AG09309 (cell line): ENCODE measurements at regions not wholly inside any gene's neighbourhood (a gene's known extent, or its start where the extent isn't known, plus 50 kb on each side); places are given as distances from the start of the nearest gene placed in this dataset.

Experiments
- DNase-seq: peaks from one replicate; pipeline ENCODE4 v3.0.0-alpha.2; 2010; ENCODE audit warnings: low read depth
- H3K4me3 ChIP-seq: 2 replicates; pipeline ENCODE4 v1.5.1; 2011; ENCODE audit warnings: mild to moderate bottlenecking, low read depth, low read length, moderate library complexity; ENCODE audit not compliant: control insufficient read depth
- CTCF ChIP-seq: IDR thresholded peaks from 2 replicates; pipeline ENCODE4 v1.5.1; 2011; ENCODE audit warnings: mild to moderate bottlenecking, low read depth, low read length, inconsistent platforms; ENCODE audit not compliant: insufficient read depth, control insufficient read depth; ENCODE audit errors: missing control alignments

DNA sequence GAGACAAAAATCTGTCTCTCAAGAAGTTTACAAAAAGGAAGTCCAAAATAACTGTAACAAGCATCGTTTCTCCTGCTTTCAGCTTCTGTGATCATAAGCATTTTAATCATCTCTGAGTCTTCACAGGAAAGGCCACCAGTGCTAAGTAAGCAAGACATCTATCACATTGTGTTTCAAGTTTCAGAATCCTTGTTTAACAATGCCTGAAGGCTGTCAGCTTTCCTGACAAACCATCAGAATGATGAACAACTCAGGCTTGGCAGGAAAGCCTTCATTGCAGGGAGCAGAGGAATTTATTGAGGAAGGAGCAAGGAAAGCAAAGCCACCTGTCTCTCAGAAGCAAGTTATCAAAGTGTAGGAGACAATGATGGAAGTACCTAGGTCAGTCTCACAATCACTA lies 143.5 kb upstream of the DAPK1 start:
- DNase-seq, result no peak
- TF ChIP-seq CTCF, result no peak
- H3K4me3 ChIP-seq, result no peak overlapping the region

DNA sequence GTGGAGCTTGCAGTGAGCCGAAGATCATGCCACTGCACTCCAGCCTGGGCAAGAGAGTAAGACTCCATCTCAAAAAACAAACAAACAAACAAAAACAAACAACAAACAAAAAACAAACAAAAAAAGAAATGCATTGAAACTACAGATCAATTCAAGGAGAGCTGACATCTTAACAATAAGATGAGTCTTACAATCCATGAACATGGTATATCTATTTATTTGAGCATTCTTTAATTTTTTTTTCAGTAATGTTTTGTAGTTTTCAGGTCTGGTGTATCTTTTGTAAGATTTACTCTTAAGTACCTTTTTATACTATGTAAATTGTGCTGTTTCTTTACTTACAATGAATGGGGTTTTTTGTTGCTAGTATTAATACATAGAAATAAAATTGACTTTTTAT lies 140.1 kb upstream of the DAPK1 start:
- no peak overlapping the region for H3K4me3 ChIP-seq
- TF ChIP-seq CTCF, result no peak
- no peak for DNase-seq

DNA sequence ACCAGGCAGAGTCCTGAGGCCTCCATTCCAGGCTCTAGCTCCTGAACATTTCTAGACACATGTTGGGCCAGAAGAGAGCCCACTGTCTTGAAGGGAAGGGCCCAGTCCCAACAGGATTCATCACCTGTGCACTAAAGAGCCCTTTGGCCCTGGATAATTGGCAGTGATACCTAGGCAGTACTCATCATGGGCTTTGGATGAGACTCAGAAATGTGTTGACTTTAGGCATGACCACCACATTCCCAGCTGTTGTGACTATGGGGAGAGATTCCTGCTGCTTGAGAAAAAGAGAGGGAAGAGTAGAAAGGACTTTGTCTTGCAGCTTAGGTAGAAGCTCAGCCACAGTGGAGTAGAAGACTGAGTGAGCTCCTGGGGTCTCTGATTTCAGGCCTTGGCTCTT lies 138.4 kb upstream of the DAPK1 start:
- TF ChIP-seq CTCF, result no peak
- DNase-seq, result no peak
- no peak overlapping the region for H3K4me3 ChIP-seq

DNA sequence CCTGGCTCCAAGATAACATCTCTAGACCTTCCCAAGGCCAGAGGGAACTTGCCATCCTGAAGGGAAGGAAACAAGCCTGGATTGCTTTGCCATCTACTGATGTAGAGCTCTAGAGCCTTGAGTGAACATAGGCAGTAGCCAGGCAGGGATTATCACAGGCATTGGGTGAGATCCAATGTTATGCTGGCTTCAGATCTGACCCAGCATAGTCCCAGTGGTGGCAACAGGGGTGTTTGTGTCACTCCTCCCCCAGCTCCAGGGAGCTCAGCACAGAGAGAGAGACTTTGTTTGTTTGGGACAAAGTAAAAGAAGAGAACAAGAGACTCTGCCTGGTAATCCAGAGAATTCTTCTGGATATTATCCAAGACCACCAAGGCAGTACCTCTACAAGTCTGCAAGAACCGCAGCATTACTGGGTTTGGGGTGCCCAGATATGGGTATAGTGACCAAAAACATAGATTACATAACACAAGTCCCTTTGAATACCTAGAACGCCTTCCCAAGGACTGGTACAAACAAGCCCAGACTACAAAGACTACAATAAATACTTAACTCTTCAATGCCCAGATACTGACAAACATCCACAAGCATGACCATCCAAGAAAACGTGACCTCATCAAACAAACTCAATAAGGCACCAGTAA lies 137.6 kb upstream of the DAPK1 start:
- TF ChIP-seq CTCF, result no peak
- DNase-seq, result no peak
- no peak overlapping the region for H3K4me3 ChIP-seq

DNA sequence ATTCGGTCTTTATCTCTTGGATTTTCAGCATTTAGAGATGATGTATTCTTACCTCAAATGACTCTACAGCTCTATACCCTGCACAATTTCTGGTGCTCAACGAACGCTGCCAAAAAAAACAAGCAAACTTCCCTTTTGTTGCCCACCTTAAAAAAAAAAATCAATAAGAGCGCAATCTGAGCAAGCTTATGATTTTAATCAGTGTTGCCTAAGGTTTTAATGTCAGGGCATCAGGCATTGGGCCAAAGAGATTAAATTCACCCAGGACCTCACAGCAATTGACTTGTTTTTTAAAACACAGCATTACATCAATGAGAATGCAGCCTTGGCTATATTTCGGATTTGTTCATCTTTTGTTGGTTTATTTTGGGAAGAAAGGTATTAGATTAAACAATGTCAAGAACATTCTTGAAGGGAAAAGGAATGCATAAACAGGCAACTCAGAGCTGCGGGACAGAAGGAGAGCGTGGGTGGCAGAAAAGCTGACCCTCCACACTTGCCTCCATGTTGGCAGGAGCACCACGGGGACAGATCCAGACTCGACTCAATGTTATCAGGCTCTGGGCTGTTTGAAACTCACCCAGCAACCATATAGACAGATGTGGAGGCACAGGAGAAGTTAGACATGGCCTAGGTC lies 127.5 kb upstream of the DAPK1 start:
- DNase-seq, result no peak
- no peak for TF ChIP-seq CTCF

DNA sequence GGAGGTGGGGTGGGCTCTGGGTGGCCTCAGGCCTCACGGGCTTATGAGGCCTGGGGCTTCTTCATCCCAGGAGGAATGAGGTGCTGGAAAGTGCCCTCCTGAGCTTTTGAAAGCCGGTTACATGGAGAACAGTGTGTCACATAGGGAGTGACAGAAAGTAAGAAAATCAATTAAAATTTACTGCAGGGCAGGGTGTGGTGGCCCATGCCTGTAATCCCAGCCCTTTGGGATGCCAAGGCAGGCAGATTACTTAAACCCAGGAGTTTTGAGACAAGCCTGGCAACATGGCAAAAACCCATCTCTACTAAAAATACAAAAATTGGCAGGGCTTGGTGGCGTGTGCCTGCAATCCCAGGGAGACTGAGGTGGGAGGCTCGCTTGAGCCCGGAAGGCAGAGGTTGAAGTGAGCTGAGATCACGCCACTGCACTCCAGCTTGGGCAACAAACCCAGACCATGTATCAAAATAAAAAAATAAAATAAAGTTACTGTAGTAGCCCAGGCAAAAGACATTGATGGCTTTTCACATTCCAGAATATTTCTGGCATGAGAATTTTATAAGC lies 125.8 kb upstream of the DAPK1 start:
- DNase-seq, result no peak
- no peak overlapping the region for H3K4me3 ChIP-seq
- TF ChIP-seq CTCF, result no peak

More for the DNA sequence above, 127.5 kb upstream of the DAPK1 start:
- no peak overlapping the region for H3K4me3 ChIP-seq
